ENCODE measurements at regions not wholly inside any gene's neighbourhood (a gene's known extent, or its start where the extent isn't known, plus 50 kb on each side); places are given as distances from the start of the nearest gene placed in this dataset.

DNA sequence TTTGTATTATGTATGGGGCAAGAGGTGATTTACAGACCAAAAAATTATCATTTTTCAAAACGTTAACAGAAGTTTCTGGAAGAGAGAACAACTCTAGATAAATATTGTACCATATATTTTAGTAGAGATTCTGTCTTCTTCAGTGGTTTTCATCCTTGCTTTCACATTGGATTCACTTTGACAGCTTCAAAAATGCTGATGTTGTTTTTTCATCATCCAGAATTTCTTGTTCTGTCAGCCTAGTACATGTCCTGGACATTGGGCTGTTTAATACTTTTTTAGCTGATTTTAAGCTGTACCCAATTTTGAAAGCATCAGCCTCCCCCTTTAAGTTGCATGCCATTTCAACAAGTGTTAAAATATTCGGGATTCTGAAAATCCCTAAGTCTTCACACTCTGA is 711.3 kb upstream of the LRATD1 start:
- Histone ChIP-seq H2AFZ (ENCODE audit: low read depth, low read length) (no peak overlapping the region), H3K79me2 (ENCODE audit: control insufficient read depth, insufficient read depth, low read length) (no peaks in the 10 kb centered on the region), H4K20me1 (replicated peaks; ENCODE audit: control insufficient read depth, extremely low read depth, insufficient read depth, low read length) (no peaks in the 10 kb centered on the region), H3K9me3 (replicated peaks; ENCODE audit: control insufficient read depth, insufficient read depth, low read length) (peaks cover 6% of the 10 kb centered on the region), H3K4me1 (ENCODE audit: control insufficient read depth, extremely low read depth, insufficient read depth, low read length) (no peaks in the 10 kb centered on the region), H3K4me2 (ENCODE audit: insufficient read depth, low read length) (no peak overlapping the region), H3K27ac (ENCODE audit: insufficient read depth, low read depth, low read length) (no peak overlapping the region), H3K4me3 (replicated peaks in 1 of 3; ENCODE audit: insufficient read depth in 1 of 3, low read depth in 1 of 3, low read length in 3 of 3) (no peak overlapping the region), H3K27me3 (ENCODE audit: control insufficient read depth in 2 of 2, insufficient read depth in 2 of 2, low read length in 2 of 2) (no peaks in the 10 kb centered on the region), H3K36me3 (ENCODE audit: control insufficient read depth in 2 of 2, extremely low read depth in 1 of 2, insufficient read depth in 2 of 2, low read length in 2 of 2) (no peaks in the 10 kb centered on the region), H3K9ac (replicated peaks; ENCODE audit: extremely low read depth, insufficient read depth, low read length) (no peak overlapping the region), H3K9me1 (replicated peaks; ENCODE audit: control insufficient read depth, extremely low read depth, insufficient read depth, low read length) (no peaks in the 10 kb centered on the region)
- dilution Hi-C loops (cut with MboI; ENCODE audit: extremely low pct_ligation_motif_present, low sequenced_read_pairs) (no loop called here), intact Hi-C loops (cut with micrococcal nuclease) (no loop called here)
- no peak for DNase-seq (ENCODE audit: low read depth, low spot score)
- no TSS peak for BruUV-seq (replicated peaks)
- TF ChIP-seq FOS (IDR thresholded peaks at IDR 0.05; ENCODE audit: borderline replicate concordance, insufficient read depth, low read length), result no peak
- TF ChIP-seq MYC (IDR thresholded peaks at IDR 0.05; ENCODE audit: low read depth, low read length), result no peak
- no peak for TF ChIP-seq JUN (IDR thresholded peaks at IDR 0.05; ENCODE audit: borderline replicate concordance, insufficient read depth, insufficient read length, low read depth)
- no peak for TF ChIP-seq POLR2A (IDR thresholded peaks at IDR 0.05; ENCODE audit: low read depth, low read length)
- TF ChIP-seq GATA2 (IDR thresholded peaks at IDR 0.05; ENCODE audit: insufficient read depth, insufficient read length, low read depth, low read length), result no peak
- TF ChIP-seq EZH2 (IDR thresholded peaks at IDR 0.05; ENCODE audit: borderline replicate concordance, low read depth, low read length, severe bottlenecking), result no peak
- TF ChIP-seq, protein P1, sequence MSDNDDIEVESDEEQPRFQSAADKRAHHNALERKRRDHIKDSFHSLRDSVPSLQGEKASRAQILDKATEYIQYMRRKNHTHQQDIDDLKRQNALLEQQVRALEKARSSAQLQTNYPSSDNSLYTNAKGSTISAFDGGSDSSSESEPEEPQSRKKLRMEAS (IDR thresholded peaks at IDR 0.05; ENCODE audit: insufficient read depth, insufficient read length), result no peak
- no peak for TF ChIP-seq POLR2AphosphoS5 (IDR thresholded peaks at IDR 0.05; ENCODE audit: insufficient read depth, low read depth, low read length)
- TF ChIP-seq, protein P2, sequence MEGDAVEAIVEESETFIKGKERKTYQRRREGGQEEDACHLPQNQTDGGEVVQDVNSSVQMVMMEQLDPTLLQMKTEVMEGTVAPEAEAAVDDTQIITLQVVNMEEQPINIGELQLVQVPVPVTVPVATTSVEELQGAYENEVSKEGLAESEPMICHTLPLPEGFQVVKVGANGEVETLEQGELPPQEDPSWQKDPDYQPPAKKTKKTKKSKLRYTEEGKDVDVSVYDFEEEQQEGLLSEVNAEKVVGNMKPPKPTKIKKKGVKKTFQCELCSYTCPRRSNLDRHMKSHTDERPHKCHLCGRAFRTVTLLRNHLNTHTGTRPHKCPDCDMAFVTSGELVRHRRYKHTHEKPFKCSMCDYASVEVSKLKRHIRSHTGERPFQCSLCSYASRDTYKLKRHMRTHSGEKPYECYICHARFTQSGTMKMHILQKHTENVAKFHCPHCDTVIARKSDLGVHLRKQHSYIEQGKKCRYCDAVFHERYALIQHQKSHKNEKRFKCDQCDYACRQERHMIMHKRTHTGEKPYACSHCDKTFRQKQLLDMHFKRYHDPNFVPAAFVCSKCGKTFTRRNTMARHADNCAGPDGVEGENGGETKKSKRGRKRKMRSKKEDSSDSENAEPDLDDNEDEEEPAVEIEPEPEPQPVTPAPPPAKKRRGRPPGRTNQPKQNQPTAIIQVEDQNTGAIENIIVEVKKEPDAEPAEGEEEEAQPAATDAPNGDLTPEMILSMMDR (IDR thresholded peaks at IDR 0.05; ENCODE audit: extremely low read depth in 1 of 2, insufficient read depth in 1 of 2, low read depth in 1 of 2, low read length in 2 of 2), result no peak
- ChIA-PET POLR2A (no interaction called here), CTCF (no interaction called here)
- FAIRE-seq, result no peak

All from endothelial cell of umbilical vein (primary cell).